ENCODE measurements at regions not wholly inside any gene's neighbourhood (a gene's known extent, or its start where the extent isn't known, plus 50 kb on each side); places are given as distances from the start of the nearest gene placed in this dataset.

- in situ Hi-C loops (cut with MboI), result no loop called here
- WGBS (ENCODE audit: insufficient coverage, low coverage, missing lambda C conversion rate), result 2% methylated on average over 7 of the region's 8 CpGs
- no peaks in the 10 kb centered on the region for H3K36me3 ChIP-seq (ENCODE audit: control insufficient read depth, insufficient read depth, low read length)
These were observed 302.1 kb downstream of the CTTN start for GRCh38 chr11:70700453-70700852.

More at GRCh38 chr11:70700453-70700852, 302.1 kb downstream of the CTTN start:
- no peaks in the 10 kb centered on the region for H3K9me1 ChIP-seq (ENCODE audit: control insufficient read depth, insufficient read depth, low read length)
- no peak overlapping the region for H3K4me2 ChIP-seq (ENCODE audit: insufficient read depth, low read length)
- ATAC-seq (no peak), DNase-seq (ENCODE audit: extremely low read depth in 1 of 4, low spot score in 3 of 4) (no peak), FAIRE-seq (no peak)
- no peak overlapping the region for H3K4me3 ChIP-seq
- H3K9me3 ChIP-seq (replicated peaks; ENCODE audit: control insufficient read depth, insufficient read depth, low read depth, low read length), result no peaks in the 10 kb centered on the region
- TF ChIP-seq PYGO2 (tag; IDR thresholded peaks at IDR 0.05) (no peak), ZNF408 (CRISPR knock-in tag; IDR thresholded peaks at IDR 0.05; ENCODE audit: low read depth) (no peak), CBX1 (IDR thresholded peaks at IDR 0.05; ENCODE audit: low read depth) (no peak), POLR2G (IDR thresholded peaks at IDR 0.05; ENCODE audit: low read depth, low read length) (no peak), ZNF253 (CRISPR knock-in tag; conservative IDR thresholded peaks at IDR 0.05) (no peak), MAFF (IDR thresholded peaks at IDR 0.05; ENCODE audit: low read length) (no peak), RB1 (IDR thresholded peaks at IDR 0.05; ENCODE audit: low read depth) (no peak), MCM3 (IDR thresholded peaks at IDR 0.05) (no peak), ESRRA (IDR thresholded peaks at IDR 0.05; ENCODE audit: borderline replicate concordance, low read depth) (no peak), JUNB (CRISPR knock-in tag; conservative IDR thresholded peaks at IDR 0.05) (no peak), ILK (tag; IDR thresholded peaks at IDR 0.05; ENCODE audit: borderline replicate concordance, low read depth) (no peak), KLF6 (CRISPR knock-in tag; IDR thresholded peaks at IDR 0.05; ENCODE audit: borderline replicate concordance) (no peak), ZNF512 (tag; IDR thresholded peaks at IDR 0.05) (no peak), TFAP4 (CRISPR knock-in tag; IDR thresholded peaks at IDR 0.05; ENCODE audit: borderline replicate concordance) (no peak), ZNF444 (CRISPR knock-in tag; IDR thresholded peaks at IDR 0.05) (no peak), POLR3A (IDR thresholded peaks at IDR 0.05; ENCODE audit: borderline replicate concordance, extremely low read depth, insufficient read depth, insufficient read length) (no peak)
- intact Hi-C loops (cut with micrococcal nuclease), result no loop called here
- H3K79me2 ChIP-seq (ENCODE audit: control insufficient read depth, insufficient read depth, low read length), result no peaks in the 10 kb centered on the region
- H3K27me3 ChIP-seq (ENCODE audit: control insufficient read depth in 2 of 2, insufficient read depth in 2 of 2, low read length in 2 of 2), result peaks cover 0 to 9% of the 10 kb centered on the region in 2 experiments; a peak in 2 of 5 replicates
- CTCF ChIA-PET (ENCODE audit: low intra/inter-chr PET ratio), result no interaction called here
- BruUV-seq (replicated peaks), result no TSS peak
- no peak overlapping the region for H3K27ac ChIP-seq (ENCODE audit: extremely low read depth, low read depth, low read length)
- no peaks in the 10 kb centered on the region for H4K20me1 ChIP-seq (replicated peaks; ENCODE audit: control insufficient read depth, insufficient read depth, low read length)
- H3K4me1 ChIP-seq (replicated peaks in 1 of 2; ENCODE audit: control insufficient read depth in 2 of 2, insufficient read depth in 2 of 2, low read length in 2 of 2), result no peaks in the 10 kb centered on the region
- no peak overlapping the region for H2AFZ ChIP-seq (ENCODE audit: low read depth, low read length)
- POLR2A ChIA-PET, result no interaction called here
- H3K9ac ChIP-seq (ENCODE audit: insufficient read depth in 1 of 2, low read depth in 2 of 2, low read length in 2 of 2), result no peak overlapping the region

Data from K562 (cell line).